Endodermal cell (in vitro differentiated cells): ENCODE measurements at regions not wholly inside any gene's neighbourhood (a gene's known extent, or its start where the extent isn't known, plus 50 kb on each side); places are given as distances from the start of the nearest gene placed in this dataset.

Source experiments
- DNase-seq: peaks from one replicate; pipeline ENCODE4 v3.0.0-alpha.2; 2017
- H3K27ac ChIP-seq: 2 replicates; pipeline ENCODE4 v1.5.1; 2013; ENCODE audit warnings: mild to moderate bottlenecking, low read depth, low read length, moderate library complexity
- H3K27me3 ChIP-seq: 2 replicates; pipeline ENCODE4 v1.6.1; 2013; ENCODE audit warnings: mild to moderate bottlenecking, low read length, moderate library complexity; ENCODE audit not compliant: insufficient read depth, control insufficient read depth, poor library complexity, severe bottlenecking
- H3K36me3 ChIP-seq: 2 replicates; pipeline ENCODE4 v1.7.0; 2013; ENCODE audit warnings: mild to moderate bottlenecking, low read length, moderate library complexity; ENCODE audit not compliant: control insufficient read depth, insufficient read depth
- H3K4me1 ChIP-seq: one replicate; pipeline ENCODE4 v1.7.0; 2013; ENCODE audit warnings: low read length; ENCODE audit not compliant: control insufficient read depth, insufficient read depth
- H3K4me3 ChIP-seq: 2 replicates; pipeline ENCODE4 v1.5.1; 2013; ENCODE audit warnings: mild to moderate bottlenecking, low read length, moderate library complexity
- H3K9ac ChIP-seq: 2 replicates; pipeline ENCODE4 v1.6.1; 2013; ENCODE audit warnings: mild to moderate bottlenecking, low read length, moderate library complexity; ENCODE audit not compliant: poor library complexity, severe bottlenecking; ENCODE audit errors: extremely low read depth
- H3K9me3 ChIP-seq: 2 replicates; pipeline ENCODE4 v1.6.1; 2013; ENCODE audit warnings: mild to moderate bottlenecking, low read length, moderate library complexity; ENCODE audit not compliant: control insufficient read depth
- H3K27ac Mint-ChIP-seq: 2 replicates; pipeline ENCODE4 v1.8.0; 2020; ENCODE audit warnings: mixed read lengths
- H3K27me3 Mint-ChIP-seq: 2 replicates; pipeline ENCODE4 v1.8.0; 2021; ENCODE audit warnings: mild to moderate bottlenecking, mixed read lengths; ENCODE audit not compliant: insufficient read depth
- H3K36me3 Mint-ChIP-seq: 2 replicates; pipeline ENCODE4 v1.8.0; 2020; ENCODE audit warnings: low read depth, mixed read lengths
- H3K4me1 Mint-ChIP-seq: 2 replicates; pipeline ENCODE4 v1.8.0; 2020; ENCODE audit warnings: mixed read lengths
- H3K4me3 Mint-ChIP-seq: 2 replicates; pipeline ENCODE4 v1.8.0; 2020; ENCODE audit warnings: mild to moderate bottlenecking, moderate library complexity, mixed read lengths
- H3K9me3 Mint-ChIP-seq: 2 replicates; pipeline ENCODE4 v1.8.0; 2020; ENCODE audit warnings: mild to moderate bottlenecking, mixed read lengths
- WGBS, 2 experiments: methylation state at CpG; one replicate each; pipeline versions ENCODE4 v1.1.5 to v1.1.7; 2013; ENCODE audit warnings: missing lambda C conversion rate in 2 of 2, mixed read lengths in 1 of 2; ENCODE audit not compliant: insufficient coverage in 1 of 2, insufficient read length in 1 of 2; 5-methylcytosine and 5-hydroxymethylcytosine counted together
- TF ChIP-seq, protein P1 (sequence below): fragments of 200-600 bp; sonication (generic); conservative IDR thresholded peaks from 2 replicates; pipeline ENCODE4 v1.5.0; 2021; ENCODE audit warnings: antibody characterized with exemption, mild to moderate bottlenecking

DNA sequence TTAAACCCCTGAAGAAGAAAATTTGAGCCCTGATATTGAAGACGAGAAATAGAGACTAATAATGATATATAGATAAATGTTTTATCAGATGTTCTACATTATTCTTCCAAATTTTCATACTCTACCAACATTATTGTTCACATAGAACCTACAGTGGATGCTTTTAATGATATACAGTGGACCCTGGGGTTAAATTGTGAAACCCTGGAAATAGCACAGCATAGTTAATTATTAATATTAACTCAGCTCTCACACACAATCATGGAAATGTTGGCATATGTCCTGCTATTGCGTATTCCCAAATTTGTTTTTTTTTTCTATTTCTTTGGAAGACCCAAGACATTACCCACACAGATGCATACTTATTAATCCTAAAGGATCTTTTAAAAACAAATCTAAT, 579.9 kb downstream of the CCDC85A start:
- Mint-ChIP-seq H3K27ac (no peak overlapping the region), H3K27me3 (no peaks in the 10 kb centered on the region), H3K4me1 (no peaks in the 10 kb centered on the region), H3K9me3 (peaks cover 13% of the 10 kb centered on the region), H3K36me3 (no peaks in the 10 kb centered on the region), H3K4me3 (no peak overlapping the region)
- no peaks in the 10 kb centered on the region for H3K36me3 ChIP-seq
- WGBS, 2 experiments = 100% methylated on average over 1 of the region's 2 CpGs; no CpG with 5 or more reads in 1 of the 2 experiments
- no peak overlapping the region for H3K4me3 ChIP-seq
- no peaks in the 10 kb centered on the region for H3K4me1 ChIP-seq
- H3K27ac ChIP-seq = no peak overlapping the region
- no peak for DNase-seq
- H3K27me3 ChIP-seq = no peaks in the 10 kb centered on the region
- TF ChIP-seq, protein P1, sequence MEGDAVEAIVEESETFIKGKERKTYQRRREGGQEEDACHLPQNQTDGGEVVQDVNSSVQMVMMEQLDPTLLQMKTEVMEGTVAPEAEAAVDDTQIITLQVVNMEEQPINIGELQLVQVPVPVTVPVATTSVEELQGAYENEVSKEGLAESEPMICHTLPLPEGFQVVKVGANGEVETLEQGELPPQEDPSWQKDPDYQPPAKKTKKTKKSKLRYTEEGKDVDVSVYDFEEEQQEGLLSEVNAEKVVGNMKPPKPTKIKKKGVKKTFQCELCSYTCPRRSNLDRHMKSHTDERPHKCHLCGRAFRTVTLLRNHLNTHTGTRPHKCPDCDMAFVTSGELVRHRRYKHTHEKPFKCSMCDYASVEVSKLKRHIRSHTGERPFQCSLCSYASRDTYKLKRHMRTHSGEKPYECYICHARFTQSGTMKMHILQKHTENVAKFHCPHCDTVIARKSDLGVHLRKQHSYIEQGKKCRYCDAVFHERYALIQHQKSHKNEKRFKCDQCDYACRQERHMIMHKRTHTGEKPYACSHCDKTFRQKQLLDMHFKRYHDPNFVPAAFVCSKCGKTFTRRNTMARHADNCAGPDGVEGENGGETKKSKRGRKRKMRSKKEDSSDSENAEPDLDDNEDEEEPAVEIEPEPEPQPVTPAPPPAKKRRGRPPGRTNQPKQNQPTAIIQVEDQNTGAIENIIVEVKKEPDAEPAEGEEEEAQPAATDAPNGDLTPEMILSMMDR = no peak
- no peak overlapping the region for H3K9ac ChIP-seq
- no peaks in the 10 kb centered on the region for H3K9me3 ChIP-seq

DNA sequence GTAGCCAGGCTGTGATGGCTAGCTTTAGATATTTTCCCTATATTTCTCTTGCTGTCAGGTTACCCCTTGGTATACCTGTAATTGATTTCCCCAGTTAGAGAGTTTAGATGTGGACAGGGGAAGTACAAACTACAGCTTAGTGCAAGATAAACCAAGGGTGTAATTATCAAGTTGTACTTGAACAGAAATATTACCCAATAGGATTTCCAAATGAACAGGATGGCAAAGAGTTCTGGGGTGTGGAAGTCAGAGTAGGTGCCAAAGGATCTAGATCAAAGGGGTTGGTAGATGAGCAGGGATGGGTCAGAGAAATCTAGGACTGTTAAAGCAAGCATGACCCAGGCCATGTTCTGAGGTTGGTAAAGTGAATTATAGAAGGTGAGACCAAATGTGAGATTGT, 585.2 kb downstream of the CCDC85A start:
- no peaks in the 10 kb centered on the region for H3K4me1 Mint-ChIP-seq
- Histone ChIP-seq H3K27ac (no peak overlapping the region), H3K4me1 (no peaks in the 10 kb centered on the region), H3K27me3 (no peaks in the 10 kb centered on the region), H3K9me3 (no peaks in the 10 kb centered on the region), H3K9ac (no peak overlapping the region), H3K4me3 (no peak overlapping the region), H3K36me3 (no peaks in the 10 kb centered on the region)
- H3K4me3 Mint-ChIP-seq = no peak overlapping the region
- TF ChIP-seq, protein P1 = no peak
- H3K27ac Mint-ChIP-seq = no peak overlapping the region
- no peaks in the 10 kb centered on the region for H3K36me3 Mint-ChIP-seq
- no peak for DNase-seq
- peaks cover 3% of the 10 kb centered on the region for H3K9me3 Mint-ChIP-seq
- no peaks in the 10 kb centered on the region for H3K27me3 Mint-ChIP-seq

DNA sequence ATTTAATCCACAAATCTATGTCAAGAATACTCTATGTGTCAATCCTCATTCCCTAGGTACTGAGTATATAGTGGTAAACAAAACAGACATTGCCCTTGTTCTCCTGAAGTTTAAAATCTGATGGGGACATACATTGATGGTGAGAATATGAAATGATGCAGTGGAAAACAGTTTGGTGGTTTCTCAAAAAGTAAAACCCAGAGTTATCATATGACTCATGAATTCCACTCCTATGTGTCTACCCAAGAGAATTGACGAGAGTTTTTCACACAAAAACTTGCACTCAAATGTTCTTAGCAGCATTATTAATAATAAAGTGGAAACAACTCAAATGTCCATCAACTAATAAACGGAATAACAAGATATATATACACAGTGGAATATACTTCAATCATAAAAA, 586.7 kb downstream of the CCDC85A start:
- H3K27ac Mint-ChIP-seq = no peak overlapping the region
- TF ChIP-seq, protein P1 = no peak
- Histone ChIP-seq H3K36me3 (no peaks in the 10 kb centered on the region), H3K9ac (no peak overlapping the region), H3K27me3 (no peaks in the 10 kb centered on the region), H3K27ac (no peak overlapping the region), H3K4me3 (no peak overlapping the region), H3K4me1 (no peaks in the 10 kb centered on the region), H3K9me3 (no peaks in the 10 kb centered on the region)
- H3K4me3 Mint-ChIP-seq = no peak overlapping the region
- WGBS, 2 experiments = 60 to 69% methylated on average over 1 to 2 of the region's 2 CpGs
- DNase-seq = no peak
- no peaks in the 10 kb centered on the region for H3K4me1 Mint-ChIP-seq
- H3K27me3 Mint-ChIP-seq = no peaks in the 10 kb centered on the region
- no peaks in the 10 kb centered on the region for H3K36me3 Mint-ChIP-seq
- H3K9me3 Mint-ChIP-seq = peaks cover 3% of the 10 kb centered on the region
